Keratinocyte (primary cell): ENCODE measurements at regions not wholly inside any gene's neighbourhood (a gene's known extent, or its start where the extent isn't known, plus 50 kb on each side); places are given as distances from the start of the nearest gene placed in this dataset.

Experiments
- EZH2 ChIP-seq: IDR thresholded peaks from one replicate; pipeline ENCODE4 v1.6.1; 2012; ENCODE audit warnings: inconsistent platforms, mild to moderate bottlenecking, low read length, moderate library complexity
- TF ChIP-seq, protein P1 (sequence below), 3 experiments: IDR thresholded peaks in 1 of 3; conservative IDR thresholded peaks in 1 of 3; optimal IDR thresholded peaks in 1 of 3; 2 replicates in 2 of 3; 3 replicates in 1 of 3; pipeline versions ENCODE3 to v1.5.1; 2011; ENCODE audit warnings: low read length in 3 of 3, mild to moderate bottlenecking in 3 of 3, moderate library complexity in 2 of 3, control low read depth in 1 of 3, inconsistent platforms in 1 of 3; ENCODE audit not compliant: insufficient read depth in 2 of 3; ENCODE audit errors: extremely low read depth in 1 of 3

DNA sequence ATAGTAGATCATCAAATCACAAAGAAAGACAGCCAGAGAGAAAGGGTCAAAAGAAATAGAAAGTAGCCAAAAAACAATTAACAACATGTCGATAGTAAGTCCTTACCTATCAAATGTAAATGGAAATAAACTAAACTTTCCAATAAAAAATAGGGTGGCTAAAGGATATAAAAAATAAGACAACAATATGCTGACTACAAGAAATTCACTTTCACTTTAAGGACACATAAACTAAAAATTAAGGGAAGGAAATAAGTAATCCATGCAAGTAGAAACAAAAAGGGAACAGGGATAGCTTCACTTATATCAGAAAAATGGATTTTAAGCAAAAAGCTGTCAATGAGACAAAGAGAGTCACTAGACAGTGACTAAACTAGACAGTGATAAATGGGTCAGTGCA lies 903.9 kb upstream of the ZEB2 start:
- TF ChIP-seq, protein P1, sequence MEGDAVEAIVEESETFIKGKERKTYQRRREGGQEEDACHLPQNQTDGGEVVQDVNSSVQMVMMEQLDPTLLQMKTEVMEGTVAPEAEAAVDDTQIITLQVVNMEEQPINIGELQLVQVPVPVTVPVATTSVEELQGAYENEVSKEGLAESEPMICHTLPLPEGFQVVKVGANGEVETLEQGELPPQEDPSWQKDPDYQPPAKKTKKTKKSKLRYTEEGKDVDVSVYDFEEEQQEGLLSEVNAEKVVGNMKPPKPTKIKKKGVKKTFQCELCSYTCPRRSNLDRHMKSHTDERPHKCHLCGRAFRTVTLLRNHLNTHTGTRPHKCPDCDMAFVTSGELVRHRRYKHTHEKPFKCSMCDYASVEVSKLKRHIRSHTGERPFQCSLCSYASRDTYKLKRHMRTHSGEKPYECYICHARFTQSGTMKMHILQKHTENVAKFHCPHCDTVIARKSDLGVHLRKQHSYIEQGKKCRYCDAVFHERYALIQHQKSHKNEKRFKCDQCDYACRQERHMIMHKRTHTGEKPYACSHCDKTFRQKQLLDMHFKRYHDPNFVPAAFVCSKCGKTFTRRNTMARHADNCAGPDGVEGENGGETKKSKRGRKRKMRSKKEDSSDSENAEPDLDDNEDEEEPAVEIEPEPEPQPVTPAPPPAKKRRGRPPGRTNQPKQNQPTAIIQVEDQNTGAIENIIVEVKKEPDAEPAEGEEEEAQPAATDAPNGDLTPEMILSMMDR (optimal IDR thresholded peaks at IDR 0.05 in 1 of 3, IDR thresholded peaks at IDR 0.05 in 1 of 3, conservative IDR thresholded peaks at IDR 0.05 in 1 of 3; ENCODE audit: extremely low read depth in 1 of 3, insufficient read depth in 2 of 3, low read length in 3 of 3), result no peak
- no peak for TF ChIP-seq EZH2
